ENCODE measurements at regions not wholly inside any gene's neighbourhood (a gene's known extent, or its start where the extent isn't known, plus 50 kb on each side); places are given as distances from the start of the nearest gene placed in this dataset.

DNA sequence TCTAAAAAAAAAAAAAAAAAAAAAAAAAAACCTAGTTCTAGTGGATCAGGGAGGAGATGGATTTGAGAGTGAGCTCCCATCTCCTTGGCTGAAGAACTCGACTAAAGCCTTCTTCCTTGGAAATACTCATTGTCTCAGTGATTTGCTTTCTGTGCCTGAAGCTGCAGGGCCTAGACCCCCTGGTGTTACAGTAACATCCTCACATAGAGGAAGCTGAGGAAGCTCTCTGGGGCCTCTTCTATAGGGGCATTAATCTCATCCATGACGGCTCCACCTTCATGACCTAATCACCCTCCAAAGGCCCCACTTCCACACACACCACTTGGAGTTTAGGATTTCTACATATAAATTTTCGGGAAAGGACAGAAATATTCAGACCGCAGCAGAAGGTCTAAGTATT, 95.9 kb upstream of the ETS2 start:
- DNase-seq, result no peak

DNA sequence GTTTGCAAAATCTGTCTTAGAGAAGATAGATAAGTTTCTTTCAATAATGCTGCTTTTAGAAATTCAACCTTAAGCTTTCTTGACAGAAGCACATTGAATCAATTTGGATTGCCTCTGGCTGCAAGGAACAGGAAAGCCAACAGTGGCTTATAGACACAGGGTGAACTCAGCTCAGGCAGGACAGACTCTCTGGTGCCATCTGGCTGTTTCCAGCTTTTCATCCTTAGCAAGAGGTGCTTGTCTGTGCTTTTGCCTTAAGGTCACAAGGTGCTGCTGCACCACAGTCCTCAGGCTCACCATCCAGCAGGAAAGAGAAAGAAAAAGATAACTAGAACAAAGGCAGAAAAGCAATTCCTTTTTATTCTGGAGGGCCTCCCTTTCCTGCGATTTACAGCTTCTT, 93.7 kb upstream of the ETS2 start:
- DNase-seq, result no peak

DNA sequence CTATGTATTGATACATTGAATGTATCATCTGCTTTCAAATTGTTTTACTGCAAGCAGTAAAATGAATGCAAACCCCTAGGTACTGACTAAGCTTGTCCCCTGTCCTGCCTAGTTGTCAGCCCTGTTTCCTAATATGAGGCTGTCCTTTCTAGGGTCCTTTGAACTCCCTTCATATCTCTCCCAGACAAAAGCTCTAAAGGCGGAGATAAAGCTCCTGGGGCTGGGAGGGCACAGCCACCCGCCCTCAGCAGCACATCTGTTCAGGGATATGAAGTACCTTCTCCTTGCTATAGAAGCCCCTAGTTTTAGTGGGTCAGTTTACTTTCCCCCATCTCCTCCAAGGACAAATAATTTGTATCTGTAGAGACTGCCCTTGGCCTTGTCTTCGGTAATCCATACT, 93.1 kb upstream of the ETS2 start:
- no peak for DNase-seq

DNA sequence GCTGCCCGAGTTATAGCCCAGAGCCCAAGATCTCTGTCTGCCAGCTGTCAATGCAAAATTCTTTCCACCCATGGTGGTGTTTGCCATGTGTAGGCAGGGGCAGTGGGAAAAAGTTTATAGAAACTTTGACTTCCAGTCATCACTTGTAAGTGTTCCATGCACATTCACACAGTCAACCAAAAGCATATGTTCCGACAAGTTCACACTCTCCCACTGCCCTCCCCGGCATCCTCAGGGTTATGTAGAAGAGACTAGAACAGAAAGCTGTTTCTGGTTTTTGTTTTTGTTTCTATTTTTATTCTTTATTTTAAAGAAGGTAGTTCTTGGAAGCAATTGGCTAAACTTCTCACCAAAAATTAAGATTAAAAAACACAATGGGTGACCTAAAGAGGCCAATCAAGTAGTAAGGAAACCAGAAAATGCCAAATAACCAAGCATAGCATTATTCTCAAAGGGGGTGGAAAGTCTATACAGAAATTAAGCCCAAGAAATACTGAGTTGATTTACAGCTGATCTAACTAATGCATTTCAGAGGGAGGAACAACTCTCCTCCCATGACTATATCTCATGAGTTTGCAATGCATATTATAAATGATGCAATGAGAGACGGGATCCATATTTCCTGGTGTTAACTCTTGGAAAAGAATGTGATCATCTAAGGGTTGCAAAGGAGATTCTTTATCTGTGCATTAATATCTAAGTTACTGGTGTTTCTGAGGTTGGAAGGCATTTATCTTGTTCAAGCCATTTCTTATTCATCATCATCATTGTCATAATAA, 91.5 kb upstream of the ETS2 start:
- no peak for DNase-seq

DNA sequence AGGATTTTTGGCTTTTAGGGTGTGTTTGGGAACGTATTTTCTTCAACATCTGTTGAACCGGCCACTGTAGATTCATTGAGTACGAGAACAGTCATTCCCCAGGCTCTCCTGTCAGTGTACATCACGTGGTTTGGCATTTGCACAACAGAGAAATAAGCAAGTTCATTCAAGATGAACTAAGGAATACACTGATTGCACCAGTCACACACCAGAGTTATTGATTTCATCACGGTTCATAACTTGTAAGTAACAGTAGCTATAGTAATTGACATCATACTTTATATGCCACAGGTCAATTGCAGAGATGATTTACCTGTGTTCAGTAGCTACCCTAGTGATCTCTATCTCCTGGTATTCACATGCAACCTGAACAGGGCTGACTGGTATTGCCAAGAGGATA, 90.7 kb upstream of the ETS2 start:
- no peak for DNase-seq

DNA sequence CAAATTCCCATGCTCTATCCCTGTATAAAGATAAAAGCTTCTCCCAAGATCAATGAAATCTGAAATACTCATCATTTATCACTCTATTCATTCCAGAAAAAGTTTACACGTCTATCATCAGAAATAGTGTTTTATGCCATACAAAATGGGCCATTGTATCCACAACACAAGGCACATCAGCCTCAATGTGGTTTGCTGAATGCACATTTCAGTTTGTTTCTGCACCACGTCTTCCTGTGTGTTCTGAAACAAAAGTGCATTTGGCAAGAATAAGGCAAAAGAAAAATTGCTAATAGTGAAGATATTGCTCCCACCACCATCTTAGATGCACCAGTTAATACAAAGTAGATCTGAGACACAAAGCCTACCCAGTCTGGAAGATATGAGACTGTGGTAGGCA, 89.6 kb upstream of the ETS2 start:
- no peak for DNase-seq

DNA sequence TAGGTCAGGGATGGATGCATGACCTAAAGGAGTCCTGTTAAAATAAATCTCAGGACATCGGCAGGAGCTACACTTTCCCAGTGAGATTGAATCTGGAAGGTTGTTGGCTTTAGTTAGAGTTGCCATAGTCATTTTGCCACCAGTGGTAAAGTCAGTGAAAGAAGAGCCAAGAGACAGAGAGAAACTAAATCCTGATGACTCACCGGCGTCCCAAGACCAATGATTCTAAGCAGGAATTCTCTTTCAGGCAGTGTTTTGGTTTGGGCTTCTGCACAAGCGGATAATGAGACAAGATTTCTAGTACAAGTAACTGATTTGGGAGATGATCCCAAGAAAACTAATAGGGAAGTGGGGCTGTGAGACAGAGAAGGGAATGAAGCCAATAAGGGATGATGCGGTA, 88.8 kb upstream of the ETS2 start:
- DNase-seq, result no peak

DNA sequence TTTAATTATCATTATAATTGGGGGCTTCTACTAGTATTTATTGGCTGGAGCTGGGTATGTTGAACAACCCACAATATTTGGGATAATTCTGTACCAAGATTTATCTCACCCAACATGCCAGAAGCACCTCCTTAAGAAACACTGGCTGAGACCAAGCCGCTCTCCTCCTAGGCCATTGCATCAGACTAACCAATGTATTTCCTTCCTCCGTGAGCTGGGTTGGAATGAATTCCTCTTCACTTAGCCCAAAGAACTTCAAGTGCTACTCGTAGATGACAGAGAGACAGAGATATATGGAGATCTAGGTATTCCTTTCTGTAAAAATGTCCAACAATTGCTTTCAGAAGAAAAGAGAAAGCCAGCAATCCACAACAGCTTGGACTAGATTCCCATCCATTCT, 87.2 kb upstream of the ETS2 start:
- no peak for DNase-seq

DNA sequence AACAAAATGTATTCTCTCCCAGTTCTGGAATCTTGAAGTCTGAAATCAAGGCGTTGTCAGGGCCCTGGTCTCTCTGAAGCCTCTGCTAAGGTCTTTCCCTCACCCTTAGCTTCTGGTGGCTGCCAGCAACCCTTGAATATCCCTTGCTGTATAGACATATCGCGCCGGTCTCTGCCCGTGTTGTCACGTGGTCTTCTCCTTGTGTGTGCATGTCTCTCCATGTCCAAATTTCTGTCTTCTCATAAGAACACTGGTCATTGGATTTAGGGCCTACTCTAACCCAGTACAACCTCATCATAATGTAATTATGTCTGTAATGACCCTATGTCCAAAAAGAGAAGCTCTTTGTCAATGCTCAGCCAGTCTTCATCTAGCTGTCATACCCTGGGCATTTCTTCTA, 85.7 kb upstream of the ETS2 start:
- no peak for DNase-seq

DNA sequence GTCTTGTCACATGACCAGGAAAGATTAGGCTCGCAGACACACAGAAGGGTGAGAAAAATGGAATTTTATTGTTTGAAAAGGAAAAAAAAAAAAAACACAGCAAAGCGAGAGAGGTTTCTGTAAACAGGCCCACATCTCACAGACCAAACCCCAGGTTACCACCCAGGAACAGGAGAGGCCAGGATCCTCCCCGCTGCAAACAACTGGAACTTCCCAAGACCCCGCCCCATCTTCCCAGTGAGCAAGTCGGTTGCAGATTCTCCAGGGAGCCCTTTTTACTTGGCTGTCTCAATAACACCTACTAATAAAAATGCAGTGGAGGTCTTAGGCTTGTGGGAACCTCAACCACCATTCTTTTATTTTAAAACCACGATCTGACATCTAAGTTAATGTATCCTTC, 84.7 kb upstream of the ETS2 start:
- no peak for DNase-seq

DNA sequence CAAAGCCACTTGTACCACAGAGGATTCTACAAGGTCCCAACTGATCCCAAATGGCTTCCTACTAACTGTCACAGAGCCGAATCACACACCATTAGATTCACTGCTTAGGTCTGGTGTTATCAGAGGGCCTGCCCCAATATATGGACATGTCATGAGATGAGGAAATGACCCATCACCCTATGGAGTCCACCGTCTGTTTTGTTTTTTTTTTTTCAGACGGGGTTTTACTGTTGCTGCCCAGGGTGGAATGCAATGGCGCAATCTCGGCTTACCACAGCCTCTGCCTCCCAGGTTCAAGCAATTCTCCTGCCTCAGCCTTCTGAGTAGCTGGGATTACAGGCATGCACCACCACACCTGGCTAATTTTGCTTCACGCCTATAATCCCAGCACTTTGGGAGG, 83.8 kb upstream of the ETS2 start:
- no peak for DNase-seq

DNA sequence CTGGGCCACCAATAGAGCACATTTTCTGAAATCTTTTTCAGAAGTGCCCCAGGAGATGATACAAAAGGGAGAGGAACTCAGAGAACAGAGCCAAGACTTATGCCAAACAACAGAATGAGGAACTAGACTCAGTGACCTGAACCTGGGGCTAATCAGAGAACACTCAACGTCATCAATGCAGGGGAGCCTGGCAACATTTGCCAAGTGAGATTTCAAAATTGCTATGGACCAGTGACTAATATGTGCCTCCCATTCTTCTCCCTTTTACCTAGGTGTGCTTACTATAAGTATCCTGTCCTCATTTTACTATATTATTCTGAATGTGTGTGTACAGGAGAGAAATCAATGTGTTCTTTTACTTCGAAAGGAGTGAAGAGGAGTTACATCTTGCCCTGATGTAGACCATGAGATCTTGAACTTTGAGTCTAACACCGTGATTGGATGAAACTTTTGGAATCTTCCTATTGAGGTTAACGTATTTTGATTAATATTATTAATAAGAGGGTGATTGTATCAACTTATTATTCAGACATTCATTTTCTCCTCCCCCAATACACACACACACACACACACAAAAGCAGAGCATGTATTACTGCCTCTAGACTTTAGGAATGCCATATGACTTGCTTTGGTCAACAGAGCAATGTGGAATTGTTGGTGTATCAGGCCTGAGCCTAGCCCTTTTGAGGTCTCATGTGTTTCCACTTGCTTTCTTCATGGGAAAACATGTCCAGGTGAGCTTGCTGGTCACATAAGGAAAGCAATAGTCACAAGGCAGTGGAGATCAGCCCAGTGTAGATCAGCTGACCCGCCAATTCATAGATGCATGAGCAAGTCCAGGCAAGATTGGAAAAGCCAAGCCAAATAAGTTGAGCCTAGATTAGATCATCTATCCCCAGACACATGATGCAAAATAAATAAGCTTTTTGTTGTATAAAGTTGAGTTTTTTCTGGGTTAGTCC, 80.3 kb upstream of the ETS2 start:
- no peak for DNase-seq

DNA sequence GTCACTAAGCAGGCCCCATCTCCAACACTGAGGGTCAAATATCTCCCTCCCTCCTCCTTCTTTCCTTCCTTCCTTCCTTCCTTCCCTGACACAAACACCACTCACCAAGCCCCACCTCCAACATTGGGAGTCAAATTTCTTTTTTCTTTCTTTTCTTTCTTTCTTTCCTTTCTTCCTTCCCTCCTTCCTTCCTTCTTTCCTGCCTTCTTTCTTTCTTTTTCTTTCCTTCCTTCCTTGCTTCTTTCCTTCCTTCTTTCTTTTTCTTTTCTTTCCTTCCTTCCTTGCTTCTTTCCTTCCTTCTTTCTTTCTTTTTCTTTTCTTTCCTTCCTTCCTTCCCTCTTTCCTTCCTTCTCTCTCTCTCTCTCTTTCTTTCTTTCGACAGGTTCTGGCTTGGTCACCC, 79.2 kb upstream of the ETS2 start:
- DNase-seq, result no peak

DNA sequence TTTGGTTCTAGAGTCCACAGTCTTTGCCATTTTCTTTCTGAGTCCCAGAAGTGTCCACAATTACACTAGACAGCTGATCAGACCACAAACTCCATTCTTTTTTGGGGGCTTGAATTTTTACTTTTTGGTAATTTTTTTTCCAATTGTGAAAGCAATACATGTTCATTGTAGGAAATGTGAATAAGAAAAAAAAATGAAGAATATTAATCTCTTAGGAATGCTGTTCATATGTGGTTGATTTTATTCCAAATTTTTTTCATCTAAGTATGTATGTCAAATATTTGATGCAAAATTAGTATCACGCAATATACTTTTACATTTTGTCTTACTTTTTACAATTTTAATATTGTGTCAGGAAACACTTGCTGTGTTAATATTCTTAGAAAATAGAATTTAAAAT, 76.4 kb upstream of the ETS2 start:
- DNase-seq, result no peak

DNA sequence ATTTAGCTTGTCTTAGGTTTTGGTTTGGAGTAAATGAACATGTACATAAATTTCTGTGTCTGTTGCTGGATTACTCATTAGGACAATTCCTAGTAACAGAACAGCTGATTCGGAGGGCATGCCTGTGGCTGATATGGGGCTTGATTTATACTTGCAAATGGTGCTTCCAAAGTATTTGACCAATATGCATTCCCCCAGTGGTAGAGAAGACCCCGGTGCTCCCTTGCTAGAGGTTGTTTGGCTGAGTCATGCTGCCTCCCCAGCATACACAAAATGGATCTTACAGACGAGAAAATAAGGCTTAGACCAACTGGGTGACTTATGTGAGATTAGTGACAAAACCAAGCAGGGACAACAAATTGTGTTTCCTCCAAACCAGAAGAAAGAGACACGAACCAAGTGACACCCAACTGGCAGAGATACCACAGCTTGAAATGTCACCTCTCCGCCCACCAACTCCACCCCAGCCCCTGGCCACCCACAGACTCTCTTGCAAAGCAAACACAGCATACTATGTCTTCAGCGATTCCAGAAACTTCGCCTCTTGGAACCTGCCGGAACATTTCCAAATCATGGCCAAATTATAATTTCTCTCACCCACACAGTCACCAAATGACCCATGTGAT, 75.9 kb upstream of the ETS2 start:
- no peak for DNase-seq

DNA sequence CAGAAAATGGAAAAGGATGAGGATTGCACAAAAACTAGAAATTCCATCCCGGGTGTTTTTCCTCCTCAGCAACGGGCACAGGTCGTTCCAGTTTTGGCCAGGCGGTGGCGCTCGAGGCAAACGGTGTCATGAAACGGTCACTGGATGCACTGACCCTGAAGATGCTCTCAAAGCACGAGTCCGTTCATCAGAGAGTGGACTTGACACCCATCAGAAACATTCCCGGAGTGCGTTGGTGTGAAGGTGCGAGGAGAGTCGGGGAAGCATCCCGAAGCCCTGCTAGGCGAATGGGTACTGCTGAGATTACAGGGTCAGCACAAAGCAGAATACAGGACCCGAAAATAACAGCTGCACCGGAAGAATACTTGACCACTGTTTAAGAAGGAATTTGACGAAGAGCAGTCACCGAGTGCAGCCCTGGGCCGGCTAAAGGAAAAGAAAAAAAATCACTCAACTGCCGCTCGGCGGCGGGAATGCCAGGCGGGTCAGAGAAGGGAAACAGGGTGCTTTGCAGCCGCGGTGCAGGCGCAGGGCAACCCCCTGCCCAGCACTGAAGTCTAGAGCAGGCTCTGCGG, 71.7 kb upstream of the ETS2 start:
- DNase-seq, result peak in 1 of 2 experiments; percentile 64

DNA sequence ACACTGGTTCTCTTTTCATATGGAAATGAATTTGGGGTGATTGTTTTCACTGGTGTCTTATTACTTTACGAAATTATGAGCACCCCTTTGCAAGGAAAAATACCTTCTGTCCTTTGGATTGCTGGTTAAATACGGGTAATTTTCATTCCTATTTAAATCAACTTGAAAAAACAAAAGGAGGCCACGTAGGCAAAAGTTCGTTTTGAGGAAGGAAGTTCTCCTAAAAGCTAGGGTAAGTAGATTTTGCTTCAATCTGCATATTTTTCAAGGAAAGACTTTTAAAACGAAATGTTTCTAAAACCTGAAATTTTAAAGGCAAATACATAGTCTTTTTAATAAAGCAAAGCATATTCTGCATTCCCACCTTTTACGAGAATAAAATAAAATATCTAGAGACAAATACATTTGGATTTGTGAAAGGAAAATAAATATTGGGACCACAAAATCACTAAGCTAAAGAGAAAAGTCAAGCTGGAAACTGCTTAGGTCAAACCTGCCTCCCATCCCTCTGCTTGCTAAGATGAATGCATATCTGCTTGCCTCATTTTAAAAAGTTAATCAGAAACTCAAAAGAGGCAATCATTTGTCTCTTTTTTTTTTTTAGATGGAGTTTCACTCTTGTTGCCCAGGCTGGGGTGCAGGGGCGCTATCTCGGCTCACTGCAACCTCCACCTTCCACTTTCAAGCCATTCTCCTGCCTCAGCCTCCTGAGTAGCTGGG, 70.9 kb upstream of the ETS2 start:
- no peak for DNase-seq

DNA sequence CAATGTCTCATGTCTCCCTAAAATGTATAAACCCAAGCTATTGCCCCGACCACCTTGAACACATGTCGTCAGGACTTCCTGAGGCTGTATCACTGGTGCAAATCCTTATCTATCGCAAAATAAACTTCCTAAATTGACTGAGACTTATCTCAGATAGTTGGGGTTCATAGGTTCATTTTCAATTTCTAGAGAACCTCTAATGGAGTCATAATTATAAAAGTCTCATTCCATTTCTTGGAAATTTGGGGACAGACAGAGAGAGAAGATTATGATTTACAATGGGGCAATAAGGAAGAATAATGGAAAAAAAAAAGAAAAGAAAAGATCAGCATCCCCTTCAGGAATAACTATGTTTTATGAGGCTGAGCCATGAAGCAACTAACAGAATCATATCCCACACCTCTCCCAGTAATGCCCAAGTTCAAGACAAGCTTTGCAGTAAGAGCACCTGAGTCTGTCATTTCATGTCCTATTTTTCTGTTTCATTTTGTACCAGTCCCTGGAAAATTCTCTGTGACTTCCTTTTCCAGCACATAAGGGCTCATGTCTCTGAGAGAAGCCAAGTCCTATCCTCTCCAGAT, 70.0 kb upstream of the ETS2 start:
- DNase-seq, result no peak

DNA sequence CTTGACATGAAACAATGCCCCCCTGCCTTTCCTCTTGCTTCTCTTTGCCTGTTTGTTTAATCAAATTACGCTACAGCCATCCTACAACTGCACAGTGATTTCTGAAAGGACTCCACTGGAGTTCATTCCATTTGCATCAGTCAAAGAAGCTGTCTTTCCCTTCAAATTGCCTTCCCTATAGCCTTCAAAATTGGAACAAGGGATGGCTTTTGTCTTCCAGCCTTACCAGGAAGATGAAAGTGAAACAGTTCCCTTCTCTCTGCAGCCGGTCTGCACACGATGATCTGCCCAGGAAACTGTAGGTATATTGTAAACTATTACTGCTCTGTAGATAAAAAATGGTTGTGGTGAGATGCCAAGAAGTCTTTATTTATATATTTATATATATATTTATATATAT, 65.6 kb upstream of the ETS2 start:
- no peak for DNase-seq

DNA sequence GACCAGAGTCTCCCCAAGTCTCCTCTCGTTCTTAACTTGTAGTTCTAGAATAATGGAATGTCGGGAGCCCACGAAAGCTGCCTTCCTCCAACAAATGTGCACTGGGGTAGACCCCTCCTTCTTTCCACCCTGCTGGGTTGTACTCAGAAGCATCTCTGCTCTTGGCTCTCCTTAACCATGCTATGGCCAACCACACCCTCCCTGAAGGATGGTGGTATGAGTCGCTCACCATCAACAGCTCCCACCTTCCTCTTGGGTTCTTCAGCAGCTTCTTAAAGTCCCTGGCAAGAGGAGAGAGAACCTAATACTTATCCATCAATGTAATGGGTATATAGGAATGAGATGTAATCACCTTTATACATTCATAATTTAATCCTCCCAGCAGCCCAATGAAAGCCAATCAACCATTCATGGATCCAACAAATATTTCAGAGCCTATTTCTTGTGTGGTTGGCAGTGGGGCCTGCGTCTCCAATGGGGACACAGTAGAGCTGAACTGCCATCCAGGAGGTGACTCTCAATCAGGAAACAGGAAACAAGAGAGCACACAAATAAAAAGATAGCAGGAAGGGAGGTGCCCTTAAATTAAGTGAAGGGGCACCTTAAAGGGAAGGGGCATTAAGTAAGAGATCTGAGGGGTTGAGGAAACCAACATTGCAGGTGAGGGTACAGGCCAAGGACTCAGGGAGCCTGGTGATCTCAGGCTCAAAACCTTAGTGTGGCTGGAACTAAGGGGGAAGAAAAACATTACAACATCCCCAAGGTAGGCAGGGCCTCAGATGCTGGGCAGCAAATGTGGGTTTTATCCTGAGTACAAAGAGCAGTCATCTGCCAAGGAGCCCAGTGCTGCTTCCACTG, 64.4 kb upstream of the ETS2 start:
- DNase-seq, result no peak

DNA sequence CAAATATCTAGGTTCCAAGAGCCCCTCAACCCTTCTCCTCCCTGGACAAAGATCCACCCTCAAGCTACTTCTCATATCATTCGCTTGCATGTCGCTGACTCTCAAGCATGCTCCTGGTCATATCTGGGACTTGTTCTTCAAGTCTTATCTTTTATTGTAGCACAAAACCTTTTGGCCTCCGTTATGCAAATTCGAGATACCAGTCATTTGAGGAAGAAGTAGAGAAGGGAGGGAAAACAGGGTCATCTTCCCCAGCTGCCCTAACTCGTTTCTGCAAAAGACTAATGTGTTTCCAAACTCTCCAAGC, 63.8 kb upstream of the ETS2 start:
- no peak for DNase-seq
